ENCODE measurements at regions not wholly inside any gene's neighbourhood (a gene's known extent, or its start where the extent isn't known, plus 50 kb on each side); places are given as distances from the start of the nearest gene placed in this dataset.

- DNase-seq (ENCODE audit: low spot score) = no peak
- Mint-ChIP-seq H3K36me3 (ENCODE audit: low read depth) (no peaks in the 10 kb centered on the region), H3K9me3 (no peaks in the 10 kb centered on the region), H3K4me1 (ENCODE audit: low read depth) (no peaks in the 10 kb centered on the region), H3K4me3 (no peak overlapping the region), H3K27me3 (ENCODE audit: insufficient read depth) (peaks cover 3% of the 10 kb centered on the region), H3K27ac (no peak overlapping the region)
- intact Hi-C loops (cut with micrococcal nuclease) = no loop called here
Observed at GRCh38 chr6:145068577-145068976, 666.7 kb downstream of the EPM2A start.

- Mint-ChIP-seq H3K27me3 (ENCODE audit: insufficient read depth) (peaks cover 3% of the 10 kb centered on the region), H3K9me3 (no peaks in the 10 kb centered on the region), H3K4me3 (no peak overlapping the region), H3K4me1 (ENCODE audit: low read depth) (no peaks in the 10 kb centered on the region), H3K36me3 (ENCODE audit: low read depth) (no peaks in the 10 kb centered on the region), H3K27ac (no peak overlapping the region)
- intact Hi-C loops (cut with micrococcal nuclease) = no loop called here
- DNase-seq (ENCODE audit: low spot score) = no peak
Observed at GRCh38 chr6:145069966-145070365, 665.4 kb downstream of the EPM2A start.

- Mint-ChIP-seq H3K27ac (no peak overlapping the region), H3K4me3 (no peak overlapping the region), H3K36me3 (ENCODE audit: low read depth) (no peaks in the 10 kb centered on the region), H3K27me3 (ENCODE audit: insufficient read depth) (peaks cover 3% of the 10 kb centered on the region), H3K9me3 (no peaks in the 10 kb centered on the region), H3K4me1 (ENCODE audit: low read depth) (no peaks in the 10 kb centered on the region)
- intact Hi-C loops (cut with micrococcal nuclease) = no loop called here
- no peak for DNase-seq (ENCODE audit: low spot score)
Observed at GRCh38 chr6:145070791-145071190, 664.5 kb downstream of the EPM2A start.

GRCh38 chr6:145071836-145072235, 663.5 kb downstream of the EPM2A start:
- Mint-ChIP-seq H3K4me1 (ENCODE audit: low read depth) (no peaks in the 10 kb centered on the region), H3K9me3 (no peaks in the 10 kb centered on the region), H3K27me3 (ENCODE audit: insufficient read depth) (peaks cover 3% of the 10 kb centered on the region), H3K36me3 (ENCODE audit: low read depth) (no peaks in the 10 kb centered on the region), H3K27ac (no peak overlapping the region), H3K4me3 (no peak overlapping the region)
- intact Hi-C loops (cut with micrococcal nuclease) = no loop called here
- DNase-seq (ENCODE audit: low spot score) = no peak

- Mint-ChIP-seq H3K9me3 (no peaks in the 10 kb centered on the region), H3K4me1 (ENCODE audit: low read depth) (no peaks in the 10 kb centered on the region), H3K4me3 (no peak overlapping the region), H3K36me3 (ENCODE audit: low read depth) (no peaks in the 10 kb centered on the region), H3K27me3 (ENCODE audit: insufficient read depth) (no peaks in the 10 kb centered on the region), H3K27ac (no peak overlapping the region)
- DNase-seq (ENCODE audit: low spot score) = no peak
- intact Hi-C loops (cut with micrococcal nuclease) = no loop called here
Observed at GRCh38 chr6:145073811-145074210, 661.5 kb downstream of the EPM2A start.

GRCh38 chr6:145074805-145075204, 660.5 kb downstream of the EPM2A start:
- DNase-seq (ENCODE audit: low spot score) = no peak
- no peaks in the 10 kb centered on the region for H3K36me3 Mint-ChIP-seq (ENCODE audit: low read depth)
- no peak overlapping the region for H3K27ac Mint-ChIP-seq
- no peaks in the 10 kb centered on the region for H3K4me1 Mint-ChIP-seq (ENCODE audit: low read depth)
- H3K4me3 Mint-ChIP-seq = no peak overlapping the region
- intact Hi-C loops (cut with micrococcal nuclease) = no loop called here
- no peaks in the 10 kb centered on the region for H3K9me3 Mint-ChIP-seq
- H3K27me3 Mint-ChIP-seq (ENCODE audit: insufficient read depth) = no peaks in the 10 kb centered on the region

GRCh38 chr6:145075425-145075824, 659.9 kb downstream of the EPM2A start:
- Mint-ChIP-seq H3K4me3 (no peak overlapping the region), H3K9me3 (no peaks in the 10 kb centered on the region), H3K27me3 (ENCODE audit: insufficient read depth) (no peaks in the 10 kb centered on the region), H3K36me3 (ENCODE audit: low read depth) (no peaks in the 10 kb centered on the region), H3K4me1 (ENCODE audit: low read depth) (no peaks in the 10 kb centered on the region), H3K27ac (no peak overlapping the region)
- intact Hi-C loops (cut with micrococcal nuclease) = no loop called here
- no peak for DNase-seq (ENCODE audit: low spot score)

- H3K27me3 Mint-ChIP-seq (ENCODE audit: insufficient read depth) = no peaks in the 10 kb centered on the region
- DNase-seq (ENCODE audit: low spot score) = no peak
- intact Hi-C loops (cut with micrococcal nuclease) = no loop called here
- no peak overlapping the region for H3K27ac Mint-ChIP-seq
- no peaks in the 10 kb centered on the region for H3K4me1 Mint-ChIP-seq (ENCODE audit: low read depth)
- no peaks in the 10 kb centered on the region for H3K9me3 Mint-ChIP-seq
- H3K36me3 Mint-ChIP-seq (ENCODE audit: low read depth) = no peaks in the 10 kb centered on the region
- H3K4me3 Mint-ChIP-seq = no peak overlapping the region
Observed at GRCh38 chr6:145076115-145076841, 659.0 kb downstream of the EPM2A start.

- Mint-ChIP-seq H3K36me3 (ENCODE audit: low read depth) (no peaks in the 10 kb centered on the region), H3K4me3 (no peak overlapping the region), H3K27ac (no peak overlapping the region), H3K27me3 (ENCODE audit: insufficient read depth) (no peaks in the 10 kb centered on the region), H3K4me1 (ENCODE audit: low read depth) (no peaks in the 10 kb centered on the region), H3K9me3 (no peaks in the 10 kb centered on the region)
- no peak for DNase-seq (ENCODE audit: low spot score)
- intact Hi-C loops (cut with micrococcal nuclease) = no loop called here
Observed at GRCh38 chr6:145077382-145077781, 657.9 kb downstream of the EPM2A start.

- Mint-ChIP-seq H3K36me3 (ENCODE audit: low read depth) (no peaks in the 10 kb centered on the region), H3K9me3 (no peaks in the 10 kb centered on the region), H3K27ac (no peak overlapping the region), H3K4me3 (no peak overlapping the region), H3K4me1 (ENCODE audit: low read depth) (no peaks in the 10 kb centered on the region), H3K27me3 (ENCODE audit: insufficient read depth) (no peaks in the 10 kb centered on the region)
- intact Hi-C loops (cut with micrococcal nuclease) = no loop called here
- no peak for DNase-seq (ENCODE audit: low spot score)
Observed at GRCh38 chr6:145080651-145081050, 654.7 kb downstream of the EPM2A start.

GRCh38 chr6:145081677-145082076, 653.6 kb downstream of the EPM2A start:
- Mint-ChIP-seq H3K27me3 (ENCODE audit: insufficient read depth) (no peaks in the 10 kb centered on the region), H3K4me1 (ENCODE audit: low read depth) (no peaks in the 10 kb centered on the region), H3K27ac (no peak overlapping the region), H3K4me3 (no peak overlapping the region), H3K36me3 (ENCODE audit: low read depth) (no peaks in the 10 kb centered on the region), H3K9me3 (no peaks in the 10 kb centered on the region)
- no peak for DNase-seq (ENCODE audit: low spot score)
- intact Hi-C loops (cut with micrococcal nuclease) = no loop called here

- no peaks in the 10 kb centered on the region for H3K4me1 Mint-ChIP-seq (ENCODE audit: low read depth)
- H3K9me3 Mint-ChIP-seq = no peaks in the 10 kb centered on the region
- no peak overlapping the region for H3K27ac Mint-ChIP-seq
Observed at GRCh38 chr6:145082359-145082758, 653.0 kb downstream of the EPM2A start.

GRCh38 chr6:145086197-145086596, 649.1 kb downstream of the EPM2A start:
- Mint-ChIP-seq H3K4me3 (no peak overlapping the region), H3K4me1 (ENCODE audit: low read depth) (no peaks in the 10 kb centered on the region), H3K36me3 (ENCODE audit: low read depth) (no peaks in the 10 kb centered on the region), H3K9me3 (no peaks in the 10 kb centered on the region), H3K27ac (no peak overlapping the region), H3K27me3 (ENCODE audit: insufficient read depth) (peaks cover 2% of the 10 kb centered on the region)
- intact Hi-C loops (cut with micrococcal nuclease) = no loop called here
- no peak for DNase-seq (ENCODE audit: low spot score)

More at GRCh38 chr6:145082359-145082758, 653.0 kb downstream of the EPM2A start:
- Mint-ChIP-seq H3K36me3 (ENCODE audit: low read depth) (no peaks in the 10 kb centered on the region), H3K27me3 (ENCODE audit: insufficient read depth) (no peaks in the 10 kb centered on the region), H3K4me3 (no peak overlapping the region)
- no peak for DNase-seq (ENCODE audit: low spot score)
- intact Hi-C loops (cut with micrococcal nuclease) = no loop called here

GRCh38 chr6:145087034-145087433, 648.3 kb downstream of the EPM2A start:
- H3K27ac Mint-ChIP-seq = no peak overlapping the region
- no peaks in the 10 kb centered on the region for H3K4me1 Mint-ChIP-seq (ENCODE audit: low read depth)
- DNase-seq (ENCODE audit: low spot score) = no peak
- intact Hi-C loops (cut with micrococcal nuclease) = no loop called here
- H3K4me3 Mint-ChIP-seq = no peak overlapping the region
- no peaks in the 10 kb centered on the region for H3K36me3 Mint-ChIP-seq (ENCODE audit: low read depth)
- no peaks in the 10 kb centered on the region for H3K9me3 Mint-ChIP-seq
- peaks cover 2% of the 10 kb centered on the region for H3K27me3 Mint-ChIP-seq (ENCODE audit: insufficient read depth)

Measured in activated T-helper 1 cell treated with anti-CD3 and anti-CD28 coated beads, Interleukin-12 subunit alpha, Interleukin-12 subunit beta, Interleukin-2, Interleukin-4 antibody, amounts not matched to agents 30 ng/mL and 10 ng/mL and 1 ng/mL, durations not matched to agents 14 hours and 24 hours and 36 hours (primary cell).